HG03521 (cell line): ENCODE measurements at regions not wholly inside any gene's neighbourhood (a gene's known extent, or its start where the extent isn't known, plus 50 kb on each side); places are given as distances from the start of the nearest gene placed in this dataset.
A peak's percentile ranks its signal among the peaks of the same experiment; 100 is the strongest.
"Not testable (repeated sequence)": the region's sequence is repeated elsewhere in the genome, so short reads cannot be mapped to it uniquely, and the experiment has no call there.

Experiments used
- ATAC-seq: cut with Tn5 transposase; IDR thresholded peaks from one replicate; pipeline ENCODE4 v1.9.1; 2021; ENCODE audit warnings: mild to moderate bottlenecking, moderate library complexity; ENCODE audit not compliant: unreplicated experiment

- peak; percentile 81 for ATAC-seq
These were observed 241.5 kb downstream of the SATB2 start for GRCh38 chr2:199216253-199216652.

GRCh38 chr2:199207011-199207410 is 250.7 kb downstream of the SATB2 start:
- ATAC-seq: no peak

GRCh38 chr2:199206536-199206935 is 251.2 kb downstream of the SATB2 start:
- ATAC-seq: no peak

GRCh38 chr2:199202964-199203363 is 254.8 kb downstream of the SATB2 start:
- no peak for ATAC-seq

- no peak for ATAC-seq
These were observed 256.2 kb downstream of the SATB2 start for GRCh38 chr2:199201539-199201938.

DNA sequence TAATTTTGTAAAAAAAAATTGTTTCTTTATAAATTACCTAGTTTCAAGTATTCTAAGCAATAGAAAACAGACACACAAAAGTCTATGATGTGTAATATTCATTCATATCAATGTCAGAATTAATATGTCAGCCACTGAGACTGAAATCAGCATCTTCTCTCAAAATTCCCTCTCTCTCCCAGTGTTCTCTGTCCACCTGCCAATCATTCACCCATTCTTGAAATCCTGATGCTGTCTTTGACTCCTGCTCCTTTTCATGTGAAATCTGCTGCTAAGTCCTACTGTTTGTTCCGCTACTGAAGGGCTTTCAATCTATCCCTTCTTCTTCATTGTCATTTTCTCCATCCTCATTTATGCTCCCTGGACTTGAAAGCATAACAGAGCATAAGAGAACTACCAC is 257.9 kb downstream of the SATB2 start:
- ATAC-seq: no peak

GRCh38 chr2:199197448-199197847 is 260.3 kb downstream of the SATB2 start:
- no peak for ATAC-seq

GRCh38 chr2:199196686-199197085 is 261.1 kb downstream of the SATB2 start:
- ATAC-seq: no peak

- ATAC-seq: no peak
These were observed 261.7 kb downstream of the SATB2 start for GRCh38 chr2:199195927-199196502.

GRCh38 chr2:199191461-199191860 is 266.3 kb downstream of the SATB2 start:
- ATAC-seq: no peak

- ATAC-seq: no peak
These were observed 268.5 kb downstream of the SATB2 start for GRCh38 chr2:199189229-199189628.

DNA sequence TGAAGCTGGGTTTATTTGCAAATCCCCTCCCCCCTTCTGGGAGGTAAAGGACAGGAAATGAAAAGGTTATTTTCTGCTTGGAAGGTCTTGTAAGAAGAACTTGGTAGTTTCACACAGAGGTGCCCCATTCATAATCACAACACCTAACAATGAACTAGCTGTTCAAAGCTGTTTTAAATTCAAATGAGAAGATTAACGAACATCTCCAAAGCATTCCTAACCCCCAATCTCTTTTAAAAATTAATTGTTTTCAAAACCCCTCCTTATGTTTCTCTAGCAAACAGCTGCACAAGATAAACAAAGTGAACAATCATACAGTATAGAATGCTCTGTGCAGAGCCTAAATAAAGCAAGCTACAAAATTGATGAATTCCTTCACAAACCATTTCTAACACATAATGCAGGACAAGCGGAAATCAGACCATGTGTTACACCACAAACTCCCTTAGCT is 271.4 kb downstream of the SATB2 start:
- no peak for ATAC-seq

DNA sequence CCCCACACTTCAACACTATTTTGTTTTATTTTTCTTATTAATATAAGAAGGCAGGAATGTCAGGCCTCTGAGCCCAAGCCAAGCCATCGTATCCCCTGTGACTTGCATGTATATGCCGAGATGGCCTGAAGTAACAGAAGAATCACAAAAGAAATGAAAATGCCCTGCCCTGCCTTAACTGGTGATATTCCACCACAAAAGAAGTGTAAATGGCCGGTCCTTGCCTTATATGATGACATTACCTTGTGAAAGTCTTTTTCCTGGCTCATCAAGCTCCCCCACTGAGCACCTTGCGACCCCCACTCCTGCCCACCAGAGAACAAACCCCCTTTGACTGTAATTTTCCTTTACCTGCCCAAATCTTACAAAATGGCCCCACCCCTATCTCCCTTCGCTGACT is 272.6 kb downstream of the SATB2 start:
- ATAC-seq: not testable (repeated sequence)

DNA sequence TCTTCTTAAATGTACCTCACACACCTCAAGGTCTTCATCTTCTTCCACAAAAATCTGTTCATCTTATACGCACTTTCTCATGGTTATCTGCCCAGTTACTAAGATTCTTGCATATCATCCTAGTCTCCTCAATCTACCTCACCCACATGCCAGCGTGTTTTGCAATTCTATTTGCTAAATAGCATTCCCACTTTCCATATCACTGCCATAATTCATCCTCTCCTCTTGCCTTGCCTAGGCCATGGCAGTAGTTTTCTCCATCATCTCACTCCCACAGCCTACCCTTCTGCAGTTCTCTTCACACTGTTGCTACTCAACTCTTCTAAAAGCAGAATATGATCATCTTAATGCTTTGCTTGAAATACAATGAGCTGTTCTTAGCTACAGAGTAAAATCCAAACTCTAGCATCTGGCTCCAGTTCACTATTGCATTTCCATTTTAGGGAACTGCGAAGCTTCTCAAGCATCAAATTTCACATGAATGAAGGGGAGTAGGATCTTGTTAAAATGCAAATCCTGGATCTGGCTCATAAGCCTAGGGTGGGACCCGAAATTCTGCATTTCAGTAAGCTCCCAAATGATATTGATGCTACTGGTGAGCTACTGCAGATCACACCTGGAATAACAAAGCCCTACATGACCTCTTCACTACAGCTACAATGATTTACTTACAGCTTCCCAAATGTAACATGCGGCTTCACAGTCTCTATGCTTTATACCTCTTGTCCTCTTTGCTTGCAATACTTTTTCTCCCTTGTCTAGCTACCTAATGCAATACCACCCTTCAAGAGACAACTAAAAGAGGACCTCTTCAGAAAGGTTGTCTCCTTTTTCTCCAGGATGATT is 293.9 kb downstream of the SATB2 start:
- no peak for ATAC-seq

DNA sequence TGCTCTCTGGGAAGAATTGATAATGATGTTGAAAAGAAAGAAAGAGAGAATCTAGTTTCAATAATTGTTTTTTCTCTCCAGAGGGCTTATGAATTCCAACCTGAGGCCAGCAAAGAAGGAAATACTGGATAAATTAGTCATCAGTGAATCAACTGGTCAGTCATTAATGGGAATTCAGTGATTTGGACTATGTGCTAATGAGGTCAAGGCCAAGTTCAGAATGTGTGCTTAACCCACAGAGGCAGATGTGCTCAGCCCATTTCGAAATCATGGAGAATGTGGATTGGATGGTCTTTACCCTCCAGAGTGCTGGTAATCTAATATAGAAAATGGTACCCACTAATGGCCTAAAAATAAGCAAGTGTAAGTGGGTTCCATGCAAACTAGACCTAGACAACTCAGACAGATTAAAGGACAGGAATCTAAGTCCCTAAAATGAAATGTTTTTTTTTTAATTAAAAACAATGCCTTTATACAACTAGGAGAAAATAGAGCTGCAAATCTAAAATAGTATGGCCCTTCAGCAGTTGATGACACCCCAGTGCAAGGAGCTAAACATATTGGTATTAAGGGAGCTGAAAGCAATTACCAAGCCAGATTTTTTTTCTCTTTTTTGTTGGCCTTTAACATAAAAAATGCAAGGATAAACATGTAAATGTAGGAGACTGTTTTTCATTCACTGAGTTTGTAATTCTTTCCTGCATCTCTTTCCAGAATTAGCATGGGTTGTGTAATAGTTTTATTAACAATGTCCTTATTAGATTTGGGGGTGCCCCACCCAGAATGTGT is 296.9 kb downstream of the SATB2 start:
- ATAC-seq: no peak

- no peak for ATAC-seq
These were observed 297.7 kb downstream of the SATB2 start for GRCh38 chr2:199160081-199160480.

- no peak for ATAC-seq
These were observed 309.5 kb downstream of the SATB2 start for GRCh38 chr2:199148076-199148845.

- ATAC-seq: no peak
These were observed 310.5 kb downstream of the SATB2 start for GRCh38 chr2:199147216-199147615.

DNA sequence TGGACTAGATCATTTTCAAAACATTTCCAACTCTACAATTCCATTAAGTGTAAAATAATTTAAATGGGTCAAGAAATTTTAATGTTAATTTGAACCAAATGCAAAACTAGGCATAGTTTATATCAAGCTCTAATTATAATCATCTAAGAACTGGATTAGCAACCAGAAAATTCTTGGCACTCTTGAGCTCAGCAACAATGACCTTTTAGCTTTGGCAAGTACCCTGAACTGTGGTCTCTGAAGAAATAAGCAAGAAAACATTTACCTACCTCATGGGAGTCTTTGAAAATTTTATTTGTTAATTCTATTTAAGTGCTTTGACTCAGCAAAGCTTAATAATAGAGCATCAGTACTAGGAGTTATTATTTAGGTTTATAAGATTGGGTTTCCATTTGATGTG is 313.2 kb downstream of the SATB2 start:
- ATAC-seq: no peak

DNA sequence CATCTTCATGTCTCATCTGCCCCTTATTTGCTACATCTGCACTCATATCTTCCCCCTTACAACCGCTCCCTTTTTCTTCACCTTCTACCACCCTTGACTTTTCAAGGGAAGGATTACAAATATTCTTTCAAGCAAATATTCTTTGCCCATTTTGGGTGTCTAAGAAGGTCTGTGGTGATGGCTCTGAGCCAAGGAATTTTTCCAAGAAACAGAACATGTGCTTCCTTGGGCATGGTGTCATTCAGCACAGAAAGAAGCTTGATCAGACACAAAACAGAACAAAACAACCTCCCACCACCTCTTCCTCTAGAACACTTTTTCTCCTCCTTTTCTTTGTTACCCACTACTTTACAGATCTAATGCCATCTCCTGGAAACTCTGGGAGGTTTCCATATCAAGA is 313.7 kb downstream of the SATB2 start:
- no peak for ATAC-seq

DNA sequence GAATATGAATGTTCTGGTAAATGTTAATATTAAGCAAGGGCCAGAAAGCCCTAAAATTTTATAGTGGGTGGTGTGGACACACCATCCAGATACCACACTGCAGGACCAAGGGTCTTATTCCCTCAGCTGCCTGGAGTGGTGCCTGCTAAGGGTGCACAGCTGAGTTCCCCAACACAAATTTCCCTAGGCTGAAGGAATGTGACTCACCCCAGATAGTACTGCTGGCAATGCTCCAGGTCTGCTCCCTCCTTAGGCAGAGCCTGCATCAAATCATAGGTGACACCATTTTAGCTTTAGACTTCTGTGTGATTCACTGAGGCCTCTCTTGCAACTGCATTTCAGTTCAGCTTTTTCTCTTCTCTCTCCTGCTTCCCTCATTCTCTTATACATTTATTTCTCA is 321.1 kb downstream of the SATB2 start:
- no peak for ATAC-seq
